Activated gamma-delta T cell treated with anti-CD3 and anti-CD28 coated beads, Interleukin-2, amount 50 U/mL, for 16 hours (primary cell): ENCODE measurements at regions not wholly inside any gene's neighbourhood (a gene's known extent, or its start where the extent isn't known, plus 50 kb on each side); places are given as distances from the start of the nearest gene placed in this dataset.

Experiments used
- DNase-seq: peaks from one replicate; pipeline ENCODE4 v3.0.0-alpha.2; 2020; ENCODE audit warnings: low read depth

DNA sequence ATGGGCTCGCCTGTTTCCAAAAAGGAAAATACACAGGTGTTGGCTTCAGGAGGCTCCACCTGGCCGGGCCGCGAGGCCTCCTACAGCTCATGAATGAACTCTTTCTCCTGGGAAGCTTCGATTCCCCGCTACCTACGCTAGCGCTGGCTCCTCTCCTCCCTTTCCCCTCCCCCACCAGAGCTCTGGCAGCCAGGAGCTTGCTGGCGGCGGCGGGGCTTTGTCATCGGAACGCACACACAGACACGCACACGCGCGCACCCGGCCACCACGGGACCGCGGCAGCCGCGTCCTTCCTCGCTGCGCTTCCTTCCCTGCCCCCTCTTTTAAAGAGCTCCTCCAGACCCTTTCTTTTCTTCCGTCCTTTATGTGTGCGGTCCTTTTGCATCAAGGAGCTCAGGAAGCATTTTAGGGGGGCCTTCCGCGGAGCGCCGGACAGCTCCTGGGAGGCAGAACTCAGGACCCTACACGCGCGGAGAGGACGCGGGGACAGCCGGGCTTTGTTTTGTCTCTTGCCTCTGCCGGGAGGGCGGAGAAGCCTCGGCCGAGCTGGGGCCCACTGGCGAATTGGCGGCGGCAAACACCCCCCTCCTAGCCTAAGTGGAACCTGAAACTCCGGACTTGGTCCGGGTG lies 70.2 kb upstream of the BCOR start:
- no peak for DNase-seq

DNA sequence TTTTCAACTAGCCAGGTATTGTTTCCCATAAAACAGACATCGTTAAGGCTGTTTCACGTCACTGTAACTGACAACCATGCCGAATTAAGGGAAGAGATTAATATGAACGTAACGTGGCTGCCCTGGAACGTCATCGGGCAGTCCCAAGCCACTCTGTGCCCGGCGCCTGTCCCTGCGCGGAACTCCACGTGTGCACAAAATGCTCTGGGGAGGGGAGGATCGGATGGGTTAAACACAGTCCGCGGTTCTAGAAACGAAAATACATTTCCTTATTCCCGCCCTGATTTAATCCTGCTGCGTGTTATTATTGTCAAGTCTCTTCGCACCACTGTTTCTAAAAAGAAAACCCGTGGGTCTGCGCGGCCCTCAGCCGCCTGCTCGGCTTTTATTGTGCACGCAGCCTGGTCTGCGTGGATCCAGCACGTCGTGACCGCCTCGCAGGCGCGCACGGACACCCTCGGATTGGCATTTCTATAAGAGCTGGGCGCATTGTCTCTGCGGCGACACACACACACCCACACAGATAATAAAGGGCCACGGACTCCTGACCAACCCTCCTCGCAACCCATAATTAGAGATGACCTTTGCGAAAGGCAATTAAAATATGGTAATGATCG lies 69.6 kb upstream of the BCOR start:
- DNase-seq = no peak

DNA sequence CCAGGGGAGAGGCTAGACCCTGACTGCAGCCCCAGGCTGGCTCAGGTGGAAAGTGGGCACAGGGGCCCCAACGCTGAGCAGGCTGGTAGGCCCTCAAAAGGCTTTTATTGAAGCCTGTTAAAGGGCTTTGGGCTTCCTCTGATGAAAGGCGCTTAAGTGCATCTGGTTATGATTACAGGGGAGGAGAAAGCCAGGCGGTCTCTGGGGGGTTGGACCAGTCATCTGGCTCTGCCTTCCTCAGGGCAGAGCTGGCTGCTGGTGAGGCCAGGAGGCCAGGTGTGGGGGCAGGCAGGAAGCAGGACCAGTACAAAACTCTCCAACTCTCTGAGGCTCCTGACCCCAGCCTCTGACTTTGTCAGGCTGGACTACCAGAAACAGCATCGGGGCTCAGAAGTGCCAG lies 68.8 kb upstream of the BCOR start:
- DNase-seq = no peak

DNA sequence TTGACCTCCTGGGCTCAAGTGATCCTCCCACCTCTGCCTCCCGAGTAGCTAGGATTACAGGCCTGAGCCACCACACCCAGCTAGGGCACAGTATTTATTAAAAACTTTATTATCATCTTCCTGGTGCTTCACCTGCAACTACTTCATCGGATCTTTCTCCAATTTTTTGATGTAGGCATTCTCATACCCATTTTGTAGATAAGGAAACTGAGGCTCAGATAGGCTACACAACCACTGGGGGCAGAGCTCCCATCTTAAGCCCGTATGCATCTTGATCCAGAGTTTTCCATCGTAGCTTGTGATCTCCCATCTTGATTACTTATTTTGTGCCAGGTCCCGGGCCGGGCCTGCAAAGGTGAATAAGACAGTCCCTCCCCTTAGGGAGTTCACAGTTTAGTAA lies 68.1 kb upstream of the BCOR start:
- no peak for DNase-seq

DNA sequence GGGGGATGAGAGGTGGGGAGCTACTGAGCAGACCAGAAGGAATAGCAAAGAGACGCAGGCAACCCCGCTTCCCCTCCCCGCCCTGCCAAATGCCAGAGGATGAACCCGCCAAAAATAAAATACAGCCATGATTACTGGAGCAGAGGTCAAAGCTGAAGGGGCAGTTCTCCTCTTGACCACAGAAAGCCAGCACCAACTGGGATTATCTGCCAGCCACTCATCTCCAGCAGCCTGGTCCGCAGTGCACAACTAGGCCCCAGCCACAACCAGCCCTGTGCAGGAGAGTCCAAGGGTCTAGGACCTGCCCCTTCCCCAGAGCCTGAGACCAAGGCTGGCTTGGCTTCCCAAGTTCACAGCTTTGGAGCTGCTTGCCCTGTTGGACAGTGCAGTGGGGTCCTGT lies 67.4 kb upstream of the BCOR start:
- no peak for DNase-seq

DNA sequence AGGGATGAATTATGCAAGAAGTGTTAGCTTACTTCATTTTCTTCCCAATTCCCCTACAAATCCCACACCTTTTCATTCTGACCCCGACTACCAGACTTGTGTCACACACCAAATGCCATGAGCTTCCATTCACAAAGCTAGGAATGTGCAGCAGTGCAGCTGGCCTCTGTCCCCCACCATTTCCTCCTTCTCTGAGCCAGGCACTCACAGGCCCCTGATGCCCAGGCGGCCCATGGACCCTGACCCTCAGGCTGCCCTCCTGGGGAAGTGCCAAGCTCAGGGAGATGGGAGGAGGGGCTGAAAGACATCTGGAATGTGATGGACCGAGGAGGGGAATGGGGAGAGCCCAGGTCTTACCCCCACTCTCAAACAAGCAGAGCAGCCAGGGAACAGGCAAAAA lies 67.0 kb upstream of the BCOR start:
- no peak for DNase-seq

DNA sequence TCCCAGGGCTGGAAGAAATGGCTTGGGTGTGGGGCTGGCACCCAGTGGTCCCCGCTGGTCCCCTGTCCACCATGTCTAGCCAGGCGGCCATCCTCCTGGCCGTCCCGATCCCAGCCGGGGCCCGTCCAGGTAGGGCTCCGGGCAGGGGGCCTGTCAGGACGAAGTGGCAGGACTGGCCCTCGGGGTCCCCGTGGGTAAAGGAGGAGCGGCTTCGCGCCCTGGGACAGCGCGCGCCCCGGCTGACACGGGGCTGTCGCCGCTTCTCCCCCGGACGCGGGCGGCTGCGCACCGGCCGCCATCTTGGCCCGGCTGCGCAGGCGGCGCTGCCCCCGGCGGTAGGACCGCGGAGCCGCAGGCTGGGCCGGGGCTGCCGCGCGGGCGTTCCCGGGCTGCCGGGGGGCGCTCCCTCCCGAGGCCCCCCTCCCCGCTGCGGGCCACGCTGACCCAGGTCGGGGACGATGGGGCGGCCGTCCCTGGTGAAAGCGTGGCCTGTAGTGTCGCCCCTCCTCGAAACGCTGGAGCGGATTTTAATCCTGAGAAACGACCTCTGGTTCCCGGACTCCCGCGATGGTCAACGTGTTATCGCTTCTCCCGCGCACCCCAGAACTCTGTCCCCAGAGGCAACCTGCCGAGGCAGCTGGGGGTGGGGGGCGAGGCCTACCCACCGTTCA lies 60.4 kb upstream of the BCOR start:
- DNase-seq = no peak

DNA sequence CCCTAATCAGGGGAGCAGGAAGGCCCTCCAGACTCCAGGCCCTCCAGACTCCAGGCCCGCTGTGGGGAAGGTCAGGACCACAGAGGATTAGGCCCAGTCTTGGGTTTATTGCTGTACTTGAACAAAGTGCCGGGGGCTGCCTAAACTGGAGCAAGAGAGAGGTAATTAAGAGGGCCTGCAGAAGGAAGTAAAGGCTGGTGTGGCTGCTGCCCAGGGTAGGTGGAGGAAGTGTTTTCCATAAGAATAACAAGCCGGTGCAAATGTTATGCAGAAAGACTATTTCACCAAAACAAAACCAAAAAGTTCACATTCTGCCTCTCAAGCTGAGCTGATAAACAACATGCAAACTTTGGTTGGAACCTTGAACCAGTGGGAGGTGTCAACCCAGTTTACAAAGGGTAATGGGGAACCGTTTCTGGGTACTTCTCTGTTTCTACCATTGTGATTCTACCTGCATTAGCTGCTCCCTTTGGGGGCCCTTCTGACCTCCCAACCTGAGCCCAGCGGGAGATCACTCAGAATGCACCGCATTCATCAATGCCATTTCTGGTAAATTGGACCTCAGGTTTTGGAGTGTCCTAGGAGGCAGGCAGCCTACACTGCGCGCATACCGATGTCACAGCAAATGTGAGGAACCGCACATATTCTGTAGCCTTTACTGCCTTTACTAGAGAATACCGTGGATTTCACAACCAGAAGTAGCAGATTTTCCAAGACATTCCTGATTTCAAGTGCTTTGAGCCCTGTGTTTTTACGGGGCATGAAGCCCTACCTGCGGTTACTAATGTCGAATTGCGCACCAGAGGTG lies 59.7 kb upstream of the BCOR start:
- no peak for DNase-seq

DNA sequence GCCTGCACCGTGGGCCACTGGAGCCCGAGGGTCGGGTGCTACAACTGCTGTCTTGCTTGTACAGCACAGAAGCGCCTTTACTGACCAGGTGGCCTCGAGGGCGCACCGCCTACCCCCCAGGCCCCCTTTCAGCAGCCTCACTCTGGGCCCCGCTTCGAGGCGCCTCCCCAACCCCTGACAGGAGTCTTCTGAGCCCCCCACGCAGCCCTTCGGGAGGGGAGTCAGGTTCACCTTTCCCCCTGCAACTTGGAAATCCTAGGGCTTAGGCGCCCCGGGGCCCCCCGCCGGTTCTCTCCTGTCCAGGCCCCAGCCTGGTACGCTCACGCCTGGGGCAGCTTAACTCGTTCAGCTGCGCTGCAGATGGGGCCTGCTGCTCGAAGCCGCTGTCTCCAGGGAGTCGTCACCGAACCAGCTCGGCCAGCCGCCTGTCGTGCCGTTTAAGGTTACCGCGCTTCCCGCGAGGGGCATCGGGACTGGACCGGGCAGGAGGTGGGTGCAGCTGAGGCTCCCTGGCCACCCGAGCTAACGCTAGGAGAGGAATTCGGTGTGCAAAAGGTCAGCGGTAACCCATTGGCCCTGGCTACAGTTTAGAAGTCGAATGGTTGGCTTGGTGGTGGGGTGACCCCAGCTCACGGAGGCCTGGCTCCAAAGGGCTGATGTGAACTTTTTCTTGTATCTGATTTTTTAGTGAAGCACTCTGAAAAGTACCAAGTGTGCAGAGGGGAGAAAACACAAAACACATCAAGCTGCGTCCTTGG lies 58.9 kb upstream of the BCOR start:
- no peak for DNase-seq

DNA sequence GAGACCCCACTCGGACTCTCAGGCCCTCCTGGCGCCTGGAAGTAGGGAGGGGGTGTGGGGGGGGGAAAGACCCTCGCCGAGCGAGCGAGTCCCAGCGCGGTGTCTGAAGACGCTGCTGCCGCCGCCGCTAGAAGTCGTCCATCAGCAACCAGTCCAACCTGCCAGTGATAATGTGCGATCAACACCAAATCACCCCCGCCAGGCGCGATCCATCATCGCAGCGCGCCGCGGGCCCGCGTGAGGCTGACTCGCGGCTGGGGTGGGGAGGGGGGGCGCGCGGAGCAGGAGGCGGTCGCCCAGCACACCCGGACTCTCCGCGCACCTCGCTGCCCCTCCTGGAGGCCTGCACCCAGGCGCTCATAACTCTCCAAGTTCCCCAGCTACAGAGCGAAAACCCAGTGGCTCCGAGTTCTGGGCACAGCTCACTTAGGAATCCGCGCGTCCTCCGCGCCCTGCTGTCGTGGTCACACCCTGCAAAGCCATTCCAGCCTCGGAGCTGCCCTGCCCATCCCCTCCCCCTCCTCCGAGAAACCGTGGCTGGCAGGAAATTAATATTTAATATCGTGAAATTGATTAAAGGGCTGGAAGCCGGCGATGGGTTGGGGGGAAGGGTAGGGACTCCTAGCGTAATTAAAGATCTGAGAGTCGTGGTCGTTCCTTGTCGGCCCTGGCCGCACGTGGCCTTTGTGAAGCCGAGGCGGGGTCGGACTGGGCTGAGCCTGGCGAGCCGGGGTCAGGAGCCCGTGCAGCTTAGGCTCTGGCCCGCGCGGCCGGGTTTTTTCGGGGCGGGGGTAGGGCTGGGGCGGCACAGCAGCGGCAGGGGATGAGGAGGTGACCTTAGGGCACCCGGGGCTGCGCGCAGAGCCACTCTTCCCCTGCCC lies 58.1 kb upstream of the BCOR start:
- DNase-seq = no peak

DNA sequence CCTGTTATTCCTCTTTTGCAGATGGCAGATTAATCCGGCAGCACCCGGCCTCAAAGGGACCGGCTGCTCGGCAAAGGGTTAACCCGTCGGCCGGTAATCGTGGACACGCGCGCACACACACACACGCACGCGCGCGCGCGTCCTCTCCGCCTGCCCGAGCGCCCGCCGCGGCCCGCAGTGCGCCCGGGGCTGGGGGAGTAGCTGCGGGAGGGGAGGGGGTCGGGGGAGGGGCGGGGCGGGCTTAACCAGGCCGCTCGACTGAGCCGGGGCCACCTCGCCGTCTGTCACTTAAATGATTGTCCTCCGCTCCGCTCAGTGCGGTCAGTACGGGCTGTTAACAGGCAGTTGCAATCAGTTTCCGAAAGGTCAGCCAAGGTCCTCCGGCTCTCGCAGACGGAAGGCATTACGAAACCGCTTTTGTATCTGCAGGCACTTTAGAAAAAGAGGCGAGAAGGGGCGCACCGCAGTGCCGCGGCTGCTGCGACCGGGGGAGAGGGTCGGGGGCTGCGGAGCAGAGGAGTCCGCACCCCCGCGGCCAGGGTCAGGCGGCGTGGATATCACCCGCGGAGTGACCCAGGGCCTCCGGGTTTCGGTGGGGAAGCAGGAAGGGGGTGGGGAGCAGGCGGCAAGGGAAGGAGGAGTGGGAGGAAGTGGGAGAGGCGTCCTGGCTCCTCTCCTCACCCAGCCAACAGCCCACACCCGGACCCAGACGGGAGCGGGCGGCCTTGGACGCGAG lies 57.3 kb upstream of the BCOR start:
- DNase-seq = no peak

DNA sequence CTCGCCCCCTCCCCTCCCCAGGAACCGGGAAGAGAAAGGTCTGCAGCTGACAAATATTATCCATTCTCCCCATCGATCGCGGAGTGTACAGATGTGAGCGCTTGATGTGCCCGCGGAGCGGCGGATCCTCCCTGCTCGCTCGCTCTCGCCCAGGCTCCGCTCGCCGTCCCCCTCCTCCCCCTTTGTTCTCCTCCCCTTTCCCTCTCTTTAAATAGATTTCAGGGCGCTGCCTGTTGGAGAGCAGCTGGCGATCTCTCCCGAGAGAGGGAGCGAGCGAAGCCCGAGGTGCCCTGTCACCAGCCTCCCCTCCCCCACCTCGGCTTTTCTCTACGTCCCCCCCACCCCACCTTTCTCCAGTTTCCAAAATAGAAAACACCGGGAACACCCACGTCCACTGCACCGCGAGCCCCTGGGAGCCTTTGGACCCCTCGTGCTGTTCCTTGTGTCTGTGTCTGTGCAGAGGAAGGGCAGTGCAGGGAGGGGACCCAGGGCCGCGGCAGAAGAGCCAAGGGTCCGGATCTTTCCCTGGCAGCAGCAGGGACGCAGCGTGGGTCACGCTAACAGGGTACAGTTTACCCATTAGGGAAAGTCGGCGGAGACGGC lies 56.6 kb upstream of the BCOR start:
- no peak for DNase-seq

DNA sequence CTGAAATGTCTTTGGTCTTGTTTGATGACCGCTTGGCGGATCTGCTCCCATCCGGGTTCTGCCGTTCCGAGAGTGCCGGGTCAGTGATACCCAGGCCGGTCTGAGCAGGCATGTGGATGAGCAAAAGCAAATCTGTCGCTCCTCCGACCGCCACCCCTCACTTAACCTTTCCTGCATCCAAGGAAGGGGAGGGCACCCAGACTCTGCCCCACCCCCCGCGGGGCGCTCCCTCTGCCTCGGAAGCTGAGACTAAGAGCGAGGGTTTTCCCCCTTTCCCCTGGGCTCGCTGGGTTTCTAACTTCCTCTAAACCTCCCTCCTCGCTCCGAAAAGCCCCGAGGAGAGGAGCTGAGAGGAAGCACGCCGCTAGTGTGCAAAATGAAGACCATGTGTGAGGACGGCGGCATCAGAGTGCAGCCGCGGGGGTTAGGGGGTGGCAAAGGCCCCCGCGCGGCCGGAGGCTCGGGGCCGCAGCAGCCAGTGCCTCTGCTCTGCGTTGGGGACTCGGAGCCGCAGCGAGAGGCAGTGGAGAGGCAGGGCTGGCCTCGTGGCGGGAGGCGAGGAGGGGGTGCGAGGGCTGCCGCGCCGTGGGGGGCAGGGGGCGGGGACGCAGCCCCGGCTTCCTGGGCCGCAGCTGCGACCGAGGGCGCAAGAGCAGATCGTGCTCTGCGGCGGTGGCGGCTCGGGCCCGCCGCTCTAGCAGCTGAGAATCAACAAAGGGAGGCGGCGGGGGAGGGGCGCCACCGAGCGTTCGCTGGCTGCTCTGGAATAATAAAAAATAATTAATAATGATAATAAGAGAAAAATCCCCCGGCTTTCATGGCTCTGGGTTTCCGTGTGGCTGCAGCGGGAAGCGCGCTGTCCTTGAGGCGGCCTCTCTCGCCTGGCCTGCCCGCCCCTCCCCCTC lies 55.8 kb upstream of the BCOR start:
- DNase-seq = no peak

DNA sequence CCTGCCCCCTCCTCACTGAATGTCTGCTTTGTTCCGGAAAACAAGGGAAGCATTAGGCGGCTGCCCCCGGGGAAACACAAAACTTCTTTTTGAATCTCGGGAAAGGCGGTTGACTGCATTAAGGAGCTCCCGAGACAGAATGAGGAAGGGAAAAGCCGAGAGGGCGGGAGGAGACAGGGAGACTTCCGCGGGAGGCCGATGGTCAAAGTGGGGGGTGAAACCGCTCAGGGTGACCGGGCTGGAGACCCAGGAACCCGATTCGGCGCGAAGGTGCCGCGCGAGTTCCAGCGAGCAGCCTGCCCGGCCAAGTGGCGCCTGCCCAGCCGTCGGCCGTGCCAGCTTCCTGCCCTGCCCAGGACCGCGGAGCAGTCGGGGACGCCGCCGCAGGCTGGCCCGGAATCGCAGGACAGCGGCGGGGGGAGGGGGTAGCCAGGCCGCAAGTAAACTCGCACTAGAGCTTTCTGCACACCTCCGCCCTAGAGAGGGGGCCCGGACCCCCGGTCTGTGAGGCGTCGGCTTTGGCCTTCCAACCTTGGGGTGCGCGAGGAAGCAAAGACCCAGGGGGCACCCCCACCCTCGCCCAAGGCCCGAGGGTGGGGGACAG lies 55.1 kb upstream of the BCOR start:
- DNase-seq = no peak

DNA sequence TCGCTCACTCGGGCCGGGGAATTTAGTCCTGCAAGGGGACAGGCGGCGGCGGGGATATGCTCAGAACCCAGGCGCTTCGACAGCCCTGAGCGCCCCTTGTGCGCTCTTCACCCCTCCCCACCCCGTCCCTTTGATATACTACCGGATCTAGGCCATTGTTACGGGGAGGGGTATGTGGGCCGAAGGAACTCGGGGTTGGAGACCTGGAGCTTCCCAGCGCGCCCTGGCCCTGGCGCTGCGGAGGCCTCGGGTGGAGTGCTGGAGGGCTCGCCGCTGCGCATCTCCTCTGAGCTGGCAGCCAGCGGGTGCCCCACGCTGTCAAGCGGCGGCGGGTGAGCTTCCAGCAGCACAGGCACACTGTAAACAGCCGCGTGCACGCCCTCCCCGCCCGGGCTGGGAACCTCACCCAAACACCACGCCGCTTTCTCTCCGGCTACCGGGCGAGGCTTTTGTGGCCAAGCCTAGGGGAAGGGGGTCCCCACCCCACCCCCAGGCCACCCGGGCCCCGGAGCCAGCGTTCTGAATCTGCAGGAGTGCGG lies 54.5 kb upstream of the BCOR start:
- no peak for DNase-seq

DNA sequence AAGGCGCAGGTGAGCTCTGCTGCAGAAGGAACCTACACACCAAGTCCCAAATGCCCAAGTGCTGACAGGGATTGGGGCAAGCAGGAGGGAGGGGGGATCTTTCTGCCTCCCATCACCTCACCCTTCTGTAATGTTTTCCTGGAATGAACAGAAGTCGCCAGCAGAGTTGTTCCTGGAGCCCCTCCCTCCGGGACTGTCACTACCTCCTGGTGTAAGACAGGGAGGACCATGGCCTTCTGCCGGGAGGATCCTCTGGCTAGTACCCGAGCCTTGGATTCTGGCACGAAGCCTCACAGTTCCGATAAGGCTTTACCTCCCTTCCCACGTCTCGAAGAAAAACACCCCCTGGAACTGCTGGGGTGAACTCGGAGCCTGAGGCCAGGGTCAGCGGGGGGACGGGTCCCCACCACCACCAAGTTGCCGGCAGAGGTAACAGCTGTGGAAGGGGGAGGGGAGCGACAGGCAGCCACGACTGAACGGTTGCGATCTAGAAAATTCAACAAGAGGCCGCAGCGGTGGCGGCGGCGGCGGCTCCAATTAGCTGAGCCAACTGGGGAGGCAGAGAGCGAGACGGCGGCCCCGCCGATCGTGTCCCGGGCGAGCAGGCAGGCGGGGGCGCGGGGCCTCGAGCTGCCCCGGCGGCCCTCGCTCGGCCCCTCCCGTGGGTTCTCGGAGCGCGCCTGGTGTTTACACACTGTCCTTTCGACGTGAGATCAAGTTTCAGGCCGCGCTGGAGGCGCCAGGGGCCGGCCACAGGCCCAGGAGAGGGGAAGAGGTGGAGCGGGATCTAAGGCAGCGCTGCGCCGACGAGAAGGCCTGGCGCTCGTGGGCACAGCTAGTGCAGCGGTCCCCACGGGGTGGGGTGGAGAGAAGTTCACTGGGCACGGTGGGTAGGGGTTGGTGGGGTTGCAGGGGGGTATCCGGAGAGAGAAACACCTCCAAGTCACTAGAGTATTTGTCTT lies 53.7 kb upstream of the BCOR start:
- DNase-seq = no peak

DNA sequence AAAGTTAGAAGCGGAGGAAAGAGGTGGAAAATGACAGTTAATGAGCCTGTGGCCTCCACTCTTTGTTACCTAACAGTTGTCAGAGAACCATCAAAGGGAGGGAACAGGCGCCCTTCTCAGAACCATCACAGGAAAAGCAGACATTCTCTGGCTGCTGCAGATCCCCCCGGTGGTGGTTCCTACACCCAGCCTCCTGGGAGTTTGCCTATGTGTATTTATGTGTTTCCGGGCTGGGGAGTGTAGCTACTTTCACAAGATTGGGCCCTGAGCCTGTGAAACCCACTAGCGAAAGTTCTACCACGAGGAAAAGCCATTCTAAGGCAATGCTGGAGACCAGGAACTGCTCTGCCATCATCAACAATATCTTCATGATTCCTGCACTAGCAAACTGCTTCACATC lies 52.7 kb upstream of the BCOR start:
- no peak for DNase-seq
